ENCODE measurements at regions not wholly inside any gene's neighbourhood (a gene's known extent, or its start where the extent isn't known, plus 50 kb on each side); places are given as distances from the start of the nearest gene placed in this dataset.

DNA sequence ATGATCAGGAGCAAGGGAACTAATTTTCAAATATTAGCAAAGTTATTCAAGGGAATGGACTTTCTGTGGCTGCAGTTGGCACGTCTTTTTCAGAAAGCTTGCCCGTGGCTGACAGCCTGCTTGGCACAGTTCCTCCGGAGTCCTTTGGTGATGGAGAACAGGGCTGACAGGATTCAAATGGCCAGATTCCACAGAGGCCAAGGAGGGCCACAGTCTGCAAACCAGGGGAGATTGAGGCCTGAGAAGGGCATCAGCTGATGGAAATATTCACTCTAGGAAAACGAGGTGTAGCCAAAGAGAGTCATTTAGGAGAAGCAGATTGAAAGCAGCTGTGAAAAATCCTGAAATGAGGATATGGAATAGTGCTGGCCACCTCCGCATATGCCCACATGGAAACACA lies 178.3 kb downstream of the EMP1 start:
- Histone ChIP-seq H3K36me3 (no peaks in the 10 kb centered on the region), H3K4me2 (no peak overlapping the region), H3K4me1 (no peaks in the 10 kb centered on the region), H3K27me3 (no peaks in the 10 kb centered on the region), H3K27ac (no peak overlapping the region), H4K20me1 (no peaks in the 10 kb centered on the region), H3K9me3 (peaks cover 9% of the 10 kb centered on the region), H3K4me3 (no peak overlapping the region), H3K9ac (no peak overlapping the region)
- TF ChIP-seq Cebpa-rat (IDR thresholded peaks at IDR 0.05) = no peak

DNA sequence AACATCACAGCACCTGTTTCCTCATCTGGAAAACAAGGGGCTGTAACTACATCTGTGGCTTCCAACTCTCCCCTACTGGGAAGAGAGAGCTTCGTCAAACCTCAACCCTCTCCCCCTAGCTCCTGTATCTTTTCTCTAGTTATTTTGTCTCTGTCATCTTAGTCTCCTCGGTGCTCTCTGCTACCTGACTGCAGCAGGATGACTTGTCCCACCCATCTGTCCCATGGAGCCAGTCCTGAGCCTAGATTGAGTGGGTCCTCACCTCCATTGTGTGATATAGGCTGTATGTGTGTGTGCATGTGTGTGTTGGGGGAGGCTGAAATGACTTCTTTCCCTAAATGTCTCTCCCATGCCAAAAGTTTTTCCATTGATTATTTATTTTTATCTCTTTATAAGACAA lies 177.3 kb downstream of the EMP1 start:
- Histone ChIP-seq H3K9me3 (peaks cover 9% of the 10 kb centered on the region), H3K4me2 (no peak overlapping the region), H3K4me3 (no peak overlapping the region), H3K27me3 (no peaks in the 10 kb centered on the region), H3K9ac (no peak overlapping the region), H3K4me1 (no peaks in the 10 kb centered on the region), H3K27ac (no peak overlapping the region), H4K20me1 (no peaks in the 10 kb centered on the region), H3K36me3 (no peaks in the 10 kb centered on the region)
- TF ChIP-seq Cebpa-rat (IDR thresholded peaks at IDR 0.05) = no peak

DNA sequence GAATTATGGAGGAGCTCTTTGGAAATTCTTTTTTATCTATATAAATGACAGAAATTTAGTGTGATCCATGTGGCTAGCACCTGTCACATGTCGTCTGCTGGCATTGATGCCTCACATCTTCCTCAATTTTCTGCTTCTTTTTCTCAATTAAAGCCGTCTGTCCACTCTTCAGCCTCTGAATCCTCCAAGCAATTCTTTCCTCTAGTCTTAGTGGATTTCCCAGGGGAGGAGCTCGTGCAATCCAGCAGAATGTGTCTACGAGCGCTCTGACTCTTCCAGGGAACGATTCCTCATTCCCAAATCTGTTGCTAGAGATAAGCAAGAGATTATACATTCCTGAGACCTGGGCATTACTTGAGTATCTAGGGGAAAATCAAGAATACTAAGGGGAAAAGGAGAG lies 176.6 kb downstream of the EMP1 start:
- Histone ChIP-seq H3K27ac (no peak overlapping the region), H3K4me3 (no peak overlapping the region), H3K9ac (no peak overlapping the region), H4K20me1 (no peaks in the 10 kb centered on the region), H3K27me3 (no peaks in the 10 kb centered on the region), H3K4me1 (no peaks in the 10 kb centered on the region), H3K36me3 (no peaks in the 10 kb centered on the region), H3K4me2 (no peak overlapping the region), H3K9me3 (peaks cover 9% of the 10 kb centered on the region)
- no peak for TF ChIP-seq Cebpa-rat (IDR thresholded peaks at IDR 0.05)

DNA sequence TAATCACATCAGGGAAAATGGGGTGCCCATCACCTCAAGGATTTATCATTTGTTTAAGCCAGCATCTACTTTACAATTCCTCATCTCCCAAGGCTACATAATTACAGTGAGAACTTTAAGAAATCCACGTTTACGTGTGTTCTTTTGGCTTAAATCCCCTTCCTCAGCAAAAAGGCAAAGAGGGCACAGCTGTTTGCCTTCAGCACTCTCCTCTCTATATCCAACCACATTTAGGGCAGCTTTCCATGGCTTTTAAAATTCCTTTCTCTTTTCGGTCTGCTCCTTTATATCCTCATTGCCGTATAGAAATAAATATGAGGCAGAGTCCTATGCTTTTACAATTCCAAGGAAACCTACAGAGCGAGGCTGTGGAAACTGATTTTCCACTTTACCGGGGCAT lies 175.9 kb downstream of the EMP1 start:
- Histone ChIP-seq H4K20me1 (no peaks in the 10 kb centered on the region), H3K36me3 (no peaks in the 10 kb centered on the region), H3K4me2 (no peak overlapping the region), H3K9ac (no peak overlapping the region), H3K27ac (no peak overlapping the region), H3K27me3 (no peaks in the 10 kb centered on the region), H3K4me1 (no peaks in the 10 kb centered on the region), H3K9me3 (peaks cover 2% of the 10 kb centered on the region), H3K4me3 (no peak overlapping the region)
- TF ChIP-seq Cebpa-rat (IDR thresholded peaks at IDR 0.05) = no peak

DNA sequence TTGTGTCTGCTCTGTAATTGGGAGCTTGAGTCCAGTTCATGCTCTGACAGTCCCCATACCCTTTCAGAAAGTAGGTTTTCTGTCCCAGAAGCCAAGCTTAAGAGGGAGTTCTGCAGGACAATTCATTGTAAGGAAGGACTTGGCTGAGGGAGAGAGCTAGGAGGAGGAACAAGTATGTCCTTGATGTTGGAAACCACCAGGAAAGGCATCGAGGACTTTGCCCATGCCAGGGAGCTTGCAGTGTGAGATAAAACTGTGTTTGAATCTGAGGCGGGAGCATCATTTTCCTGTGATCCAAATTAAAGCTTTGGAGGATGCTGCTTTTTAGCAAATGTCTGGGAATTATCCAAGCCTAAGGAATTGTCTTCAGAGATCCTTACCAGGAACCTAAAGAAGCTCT lies 175.3 kb downstream of the EMP1 start:
- Histone ChIP-seq H4K20me1 (no peaks in the 10 kb centered on the region), H3K9ac (no peak overlapping the region), H3K9me3 (no peaks in the 10 kb centered on the region), H3K36me3 (no peaks in the 10 kb centered on the region), H3K27ac (no peak overlapping the region), H3K27me3 (no peaks in the 10 kb centered on the region), H3K4me1 (no peaks in the 10 kb centered on the region), H3K4me2 (no peak overlapping the region), H3K4me3 (no peak overlapping the region)
- no peak for TF ChIP-seq Cebpa-rat (IDR thresholded peaks at IDR 0.05)

DNA sequence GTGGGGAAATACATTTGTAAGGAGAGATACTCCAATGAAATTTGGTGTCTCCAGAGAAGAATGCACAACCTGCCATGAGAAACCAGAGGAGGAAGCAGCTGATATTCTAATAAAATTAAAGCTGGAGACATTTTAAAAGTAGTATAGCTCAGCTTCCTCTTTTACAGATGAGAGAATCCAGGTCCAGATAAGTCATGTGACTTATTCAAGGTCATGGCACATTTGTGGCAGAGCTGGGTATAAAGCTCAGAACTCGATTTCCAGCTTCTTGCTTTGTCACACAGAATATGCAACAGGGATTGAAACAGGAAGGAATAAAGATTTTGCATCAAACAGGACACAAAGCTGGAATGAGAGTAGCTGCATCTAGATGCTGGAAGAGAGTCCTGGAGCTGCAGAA lies 174.8 kb downstream of the EMP1 start:
- H3K36me3 ChIP-seq = no peaks in the 10 kb centered on the region
- no peak overlapping the region for H3K4me2 ChIP-seq
- no peaks in the 10 kb centered on the region for H3K9me3 ChIP-seq
- no peaks in the 10 kb centered on the region for H4K20me1 ChIP-seq
- H3K4me1 ChIP-seq = no peaks in the 10 kb centered on the region
- no peak overlapping the region for H3K4me3 ChIP-seq
- H3K27ac ChIP-seq = no peak overlapping the region
- TF ChIP-seq Cebpa-rat (IDR thresholded peaks at IDR 0.05) = no peak
- H3K27me3 ChIP-seq = no peaks in the 10 kb centered on the region
- no peak overlapping the region for H3K9ac ChIP-seq

DNA sequence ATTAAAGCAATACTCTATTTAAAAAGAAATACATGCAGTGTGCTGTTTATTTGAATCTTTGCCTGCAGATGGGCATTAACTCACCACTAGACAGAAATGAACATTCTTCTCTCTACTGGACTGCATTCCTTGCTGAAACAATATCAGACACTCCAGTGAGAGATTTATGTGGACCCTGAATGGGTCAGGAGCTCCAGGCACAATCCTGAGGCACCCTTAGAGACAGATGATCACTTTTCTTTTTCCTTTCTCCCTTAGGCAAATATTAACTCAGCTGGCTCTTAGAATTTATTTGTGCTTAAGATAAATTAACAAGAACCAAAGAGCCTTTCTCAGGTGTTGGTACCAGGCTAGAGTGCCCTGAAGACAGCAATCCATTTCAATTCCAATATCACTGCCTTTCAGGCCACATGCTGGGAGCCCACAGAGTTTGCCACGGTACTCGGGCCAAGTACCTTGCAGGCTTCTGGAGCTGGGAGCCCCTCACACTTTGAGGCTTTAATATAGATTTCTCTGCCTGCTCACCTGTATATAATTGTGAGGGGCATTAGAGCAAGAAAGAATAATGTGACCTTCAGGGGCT lies 173.0 kb downstream of the EMP1 start:
- no peaks in the 10 kb centered on the region for H3K9me3 ChIP-seq
- no peaks in the 10 kb centered on the region for H4K20me1 ChIP-seq
- no peak overlapping the region for H3K27ac ChIP-seq
- no peak overlapping the region for H3K4me2 ChIP-seq
- TF ChIP-seq Cebpa-rat (IDR thresholded peaks at IDR 0.05) = no peak
- H3K36me3 ChIP-seq = no peaks in the 10 kb centered on the region
- no peak overlapping the region for H3K4me3 ChIP-seq
- H3K27me3 ChIP-seq = no peaks in the 10 kb centered on the region
- H3K9ac ChIP-seq = no peak overlapping the region
- H3K4me1 ChIP-seq = no peaks in the 10 kb centered on the region

DNA sequence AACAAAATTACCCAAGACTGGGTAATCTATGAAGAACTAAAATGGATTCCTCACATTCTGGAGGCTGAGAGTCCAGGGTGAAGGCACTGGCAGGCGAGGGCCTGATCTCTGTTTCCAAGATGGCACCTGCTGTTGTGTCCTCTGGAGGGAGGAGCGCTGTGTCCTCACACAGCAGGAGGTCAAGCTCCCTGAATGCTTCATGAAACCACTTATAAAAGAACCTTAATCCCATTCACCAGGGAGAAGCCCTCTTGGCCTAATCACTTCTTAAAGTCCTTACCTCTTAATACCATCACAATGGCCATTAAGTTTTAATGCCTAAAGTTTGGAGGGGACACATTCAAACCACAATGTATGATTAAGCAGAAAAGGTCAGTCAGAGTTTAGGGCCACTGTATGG lies 172.4 kb downstream of the EMP1 start:
- TF ChIP-seq Cebpa-rat (IDR thresholded peaks at IDR 0.05) = no peak
- Histone ChIP-seq H3K36me3 (no peaks in the 10 kb centered on the region), H3K4me2 (no peak overlapping the region), H3K4me1 (no peaks in the 10 kb centered on the region), H3K27me3 (no peaks in the 10 kb centered on the region), H3K4me3 (no peak overlapping the region), H4K20me1 (no peaks in the 10 kb centered on the region), H3K9ac (no peak overlapping the region), H3K9me3 (no peaks in the 10 kb centered on the region), H3K27ac (no peak overlapping the region)

DNA sequence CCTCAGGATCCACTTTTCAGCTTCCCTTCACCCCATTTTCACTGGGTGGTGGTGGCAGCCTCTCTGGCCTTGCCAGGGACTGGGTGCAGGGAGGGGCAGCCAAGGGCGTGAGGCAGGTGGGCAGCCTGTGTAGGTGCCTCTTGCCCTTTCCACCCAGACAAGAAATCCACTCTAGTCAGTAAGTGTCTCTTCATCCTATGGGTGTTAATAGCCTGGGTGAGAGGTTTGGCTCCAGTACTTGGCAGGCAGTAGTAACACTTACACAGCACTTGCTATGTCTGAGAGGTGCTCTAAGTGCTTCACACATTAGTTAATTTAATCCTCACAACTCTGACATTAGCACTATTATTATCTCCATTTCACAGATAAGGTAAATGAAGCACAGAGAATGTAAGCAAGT lies 171.9 kb downstream of the EMP1 start:
- Histone ChIP-seq H3K36me3 (no peaks in the 10 kb centered on the region), H3K4me2 (no peak overlapping the region), H3K9ac (no peak overlapping the region), H3K27ac (no peak overlapping the region), H4K20me1 (no peaks in the 10 kb centered on the region), H3K27me3 (no peaks in the 10 kb centered on the region), H3K4me1 (no peaks in the 10 kb centered on the region), H3K9me3 (no peaks in the 10 kb centered on the region), H3K4me3 (no peak overlapping the region)
- TF ChIP-seq Cebpa-rat (IDR thresholded peaks at IDR 0.05) = no peak

DNA sequence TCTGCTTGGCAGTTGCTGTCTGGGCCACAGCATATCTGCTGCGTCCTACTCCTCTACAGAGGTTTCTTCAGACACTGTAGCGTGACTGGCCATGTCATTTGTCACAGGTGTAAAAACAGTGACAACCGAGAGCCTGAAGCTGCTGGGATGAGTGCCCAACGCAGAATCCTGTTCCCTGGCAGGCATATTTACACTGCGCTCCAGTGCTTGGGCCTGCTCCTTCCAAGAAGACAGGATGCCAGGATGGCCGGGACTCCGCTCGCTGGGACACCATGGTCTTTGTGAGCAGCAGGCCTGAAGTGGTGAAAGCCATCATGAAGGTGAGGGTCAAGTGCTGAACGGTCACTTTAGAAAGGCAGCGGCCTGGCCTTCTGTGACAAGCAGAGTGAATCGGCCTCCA lies 171.4 kb downstream of the EMP1 start:
- Histone ChIP-seq H3K4me1 (no peaks in the 10 kb centered on the region), H3K36me3 (no peaks in the 10 kb centered on the region), H3K9ac (no peak overlapping the region), H3K4me2 (no peak overlapping the region), H3K9me3 (no peaks in the 10 kb centered on the region), H3K27me3 (no peaks in the 10 kb centered on the region), H3K27ac (no peak overlapping the region), H3K4me3 (no peak overlapping the region), H4K20me1 (no peaks in the 10 kb centered on the region)
- no peak for TF ChIP-seq Cebpa-rat (IDR thresholded peaks at IDR 0.05)

DNA sequence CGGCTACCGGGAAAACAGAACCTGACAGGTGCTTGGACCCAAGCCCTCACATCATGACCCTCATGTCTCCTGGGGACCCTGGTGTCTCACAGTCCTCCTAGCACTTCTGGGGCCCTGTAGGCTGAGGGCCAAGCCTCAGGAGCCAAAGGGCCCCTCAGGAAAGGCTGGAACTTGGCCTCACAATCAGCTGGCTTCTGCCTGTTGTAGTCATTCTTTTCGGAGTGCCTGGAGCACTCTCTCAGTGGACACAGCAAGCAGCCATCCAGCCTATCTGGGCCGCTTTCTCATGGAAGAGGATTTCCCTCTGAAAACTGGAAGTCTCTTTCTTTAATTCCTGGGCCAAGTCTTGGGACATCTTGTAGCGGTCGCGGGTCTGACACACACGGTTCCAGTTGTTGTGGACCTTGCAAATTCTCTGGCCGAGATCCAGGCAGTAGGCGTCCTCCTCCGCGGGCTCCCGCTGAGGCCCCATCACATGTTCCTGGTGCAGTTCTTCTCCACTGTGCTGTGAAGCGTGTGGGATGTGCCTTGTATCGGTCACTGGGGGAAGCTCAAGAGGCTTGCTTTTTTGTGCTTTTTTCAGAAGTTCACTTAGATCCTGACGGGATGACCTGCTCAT lies 169.3 kb downstream of the EMP1 start:
- no peak overlapping the region for H3K9ac ChIP-seq
- H3K27ac ChIP-seq = no peak overlapping the region
- TF ChIP-seq Cebpa-rat (IDR thresholded peaks at IDR 0.05) = no peak
- no peaks in the 10 kb centered on the region for H3K4me1 ChIP-seq
- H3K4me2 ChIP-seq = no peak overlapping the region
- no peaks in the 10 kb centered on the region for H3K36me3 ChIP-seq
- H3K4me3 ChIP-seq = no peak overlapping the region
- H3K27me3 ChIP-seq = no peaks in the 10 kb centered on the region
- H4K20me1 ChIP-seq = no peaks in the 10 kb centered on the region
- H3K9me3 ChIP-seq = no peaks in the 10 kb centered on the region
